Tibial nerve (tissue), 4 donors: ENCODE measurements at regions not wholly inside any gene's neighbourhood (a gene's known extent, or its start where the extent isn't known, plus 50 kb on each side); places are given as distances from the start of the nearest gene placed in this dataset.

Source experiments
- EP300 ChIP-seq, 2 donors: sonication (generic); formaldehyde crosslinking; IDR thresholded peaks; one replicate each; pipeline ENCODE4 v1.6.1; 2017; ENCODE audit warnings: antibody characterized with exemption in 2 of 2, mild to moderate bottlenecking in 1 of 2
- TF ChIP-seq, protein P1 (sequence below), 5 experiments: fragments of 200-600 bp in 3 of 5; fragments of 450-650 bp in 2 of 5; sonication (generic) in 3 of 5; IDR thresholded peaks; one replicate each; pipeline ENCODE4 v1.5.1; 2016 to 2019; ENCODE audit warnings: antibody characterized with exemption in 5 of 5, mild to moderate bottlenecking in 3 of 5, moderate library complexity in 2 of 5

DNA sequence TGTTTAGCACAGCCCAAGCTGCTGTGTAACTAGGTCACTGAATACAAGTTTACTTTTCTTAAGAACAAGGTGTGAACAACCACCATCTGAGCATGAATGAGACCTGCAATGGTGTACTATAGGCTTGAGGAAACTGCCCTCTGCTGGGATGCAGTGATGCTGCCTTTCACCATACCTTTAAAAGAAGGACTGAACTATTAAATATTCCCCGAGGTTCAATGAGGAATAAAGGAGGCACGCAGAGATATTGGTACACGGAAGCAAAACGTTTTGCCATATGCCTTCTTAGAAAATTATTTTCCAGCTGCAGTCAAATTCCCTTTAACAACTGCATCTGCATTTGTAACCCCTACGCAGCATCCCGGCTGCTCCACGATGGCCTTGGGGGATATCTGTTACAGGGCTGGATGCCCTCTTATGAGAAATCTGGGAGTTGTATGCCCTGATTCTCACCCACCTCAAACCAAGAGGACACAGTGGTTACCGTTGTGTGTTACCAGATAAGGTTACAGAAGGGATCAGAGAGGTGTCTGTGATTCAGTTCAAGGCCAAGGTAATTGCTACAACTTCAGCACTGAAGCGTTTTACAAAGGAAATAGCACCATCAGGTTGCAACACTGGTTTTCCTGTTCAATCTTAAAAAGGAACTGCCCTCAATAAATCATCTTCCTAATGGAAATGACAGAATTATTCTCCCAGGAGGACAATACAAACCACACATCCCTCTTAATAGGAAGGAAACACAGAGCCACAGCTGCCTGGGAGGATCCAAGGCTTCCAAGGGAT, 470.5 kb downstream of the LTN1 start:
- TF ChIP-seq, protein P1, sequence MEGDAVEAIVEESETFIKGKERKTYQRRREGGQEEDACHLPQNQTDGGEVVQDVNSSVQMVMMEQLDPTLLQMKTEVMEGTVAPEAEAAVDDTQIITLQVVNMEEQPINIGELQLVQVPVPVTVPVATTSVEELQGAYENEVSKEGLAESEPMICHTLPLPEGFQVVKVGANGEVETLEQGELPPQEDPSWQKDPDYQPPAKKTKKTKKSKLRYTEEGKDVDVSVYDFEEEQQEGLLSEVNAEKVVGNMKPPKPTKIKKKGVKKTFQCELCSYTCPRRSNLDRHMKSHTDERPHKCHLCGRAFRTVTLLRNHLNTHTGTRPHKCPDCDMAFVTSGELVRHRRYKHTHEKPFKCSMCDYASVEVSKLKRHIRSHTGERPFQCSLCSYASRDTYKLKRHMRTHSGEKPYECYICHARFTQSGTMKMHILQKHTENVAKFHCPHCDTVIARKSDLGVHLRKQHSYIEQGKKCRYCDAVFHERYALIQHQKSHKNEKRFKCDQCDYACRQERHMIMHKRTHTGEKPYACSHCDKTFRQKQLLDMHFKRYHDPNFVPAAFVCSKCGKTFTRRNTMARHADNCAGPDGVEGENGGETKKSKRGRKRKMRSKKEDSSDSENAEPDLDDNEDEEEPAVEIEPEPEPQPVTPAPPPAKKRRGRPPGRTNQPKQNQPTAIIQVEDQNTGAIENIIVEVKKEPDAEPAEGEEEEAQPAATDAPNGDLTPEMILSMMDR (IDR thresholded peaks at IDR 0.05): peak in 4 of 5 experiments; percentile 15 to 33 (median 23)
- peak in 1 of 2 donors; percentile 42 for TF ChIP-seq EP300 (IDR thresholded peaks at IDR 0.05)
